ENCODE measurements at regions not wholly inside any gene's neighbourhood (a gene's known extent, or its start where the extent isn't known, plus 50 kb on each side); places are given as distances from the start of the nearest gene placed in this dataset.

- Histone ChIP-seq H2BK15ac (ENCODE audit: low read depth, low read length) (no peak overlapping the region), H3K79me1 (ENCODE audit: insufficient read depth, low read depth, low read length, poor library complexity, severe bottlenecking) (no peaks in the 10 kb centered on the region), H2AFZ (ENCODE audit: low read length) (no peak overlapping the region), H4K8ac (replicated peaks; ENCODE audit: insufficient read length, low read depth, low read length) (no peak overlapping the region), H3K18ac (ENCODE audit: insufficient read length, low read depth, low read length) (no peak overlapping the region), H2BK5ac (ENCODE audit: insufficient read length, low read length) (no peak overlapping the region), H3K27me3 (ENCODE audit: insufficient read depth, low read length) (no peaks in the 10 kb centered on the region), H3K27ac (ENCODE audit: insufficient read length, low read depth, low read length) (no peak overlapping the region), H3K4me2 (ENCODE audit: insufficient read depth, insufficient read length, low read length) (no peak overlapping the region), H3K4ac (ENCODE audit: low read depth, low read length) (no peak overlapping the region), H3K9ac (ENCODE audit: extremely low read depth, insufficient read length, low read length) (no peak overlapping the region), H2BK120ac (ENCODE audit: low read depth, low read length, poor library complexity, severe bottlenecking) (no peak overlapping the region), H3T11ph (ENCODE audit: low read length) (no peak overlapping the region), H3K79me2 (ENCODE audit: insufficient read depth, low read length) (no peaks in the 10 kb centered on the region), H2BK20ac (ENCODE audit: low read depth, low read length, poor library complexity, severe bottlenecking) (no peak overlapping the region), H3K4me1 (ENCODE audit: insufficient read depth, low read length) (no peaks in the 10 kb centered on the region), H2AK5ac (ENCODE audit: insufficient read length, low read length) (no peak overlapping the region), H4K20me1 (ENCODE audit: control insufficient read depth, insufficient read depth, insufficient read length) (no peaks in the 10 kb centered on the region), H3K9me3 (ENCODE audit: control insufficient read depth, low read depth, low read length) (no peaks in the 10 kb centered on the region), H3K23me2 (ENCODE audit: insufficient read length, low read depth, low read length, poor library complexity, severe bottlenecking) (no peaks in the 10 kb centered on the region), H4K91ac (ENCODE audit: insufficient read length, low read depth, low read length) (no peak overlapping the region), H3K56ac (ENCODE audit: insufficient read length, low read depth, low read length) (no peak overlapping the region), H3K14ac (ENCODE audit: insufficient read depth, low read length) (no peak overlapping the region), H2BK12ac (ENCODE audit: insufficient read length, low read depth, low read length) (no peak overlapping the region), H4K5ac (ENCODE audit: insufficient read length, low read depth, low read length) (no peak overlapping the region), H3K23ac (ENCODE audit: insufficient read length, low read depth, low read length) (no peak overlapping the region)
- no peak overlapping the region for H3K4me3 Mint-ChIP-seq
- H3K27ac Mint-ChIP-seq: no peak overlapping the region
- no CpG with 5 or more reads among the region's 2 CpGs for WGBS (ENCODE audit: extremely low coverage, insufficient read length, low lambda C conversion rate)
- H3K9me3 Mint-ChIP-seq: no peaks in the 10 kb centered on the region
- H3K27me3 Mint-ChIP-seq (ENCODE audit: low read depth): no peaks in the 10 kb centered on the region
- peaks cover 0 to 6% (median 2%) of the 10 kb centered on the region in 3 experiments; a peak in 2 of 7 replicates for H3K36me3 Mint-ChIP-seq (ENCODE audit: insufficient read depth in 1 of 3, low read depth in 3 of 3)
- H3K4me1 Mint-ChIP-seq: peaks cover 9 to 12% of the 10 kb centered on the region in 2 experiments
- TF ChIP-seq CTCF (conservative IDR thresholded peaks at IDR 0.05): no peak
- DNase-seq: no peak
Measured at GRCh38 chr12:86929962-86930361, 673.8 kb upstream of the MGAT4C start.
